Testis (tissue), 2 donors: ENCODE measurements at regions not wholly inside any gene's neighbourhood (a gene's known extent, or its start where the extent isn't known, plus 50 kb on each side); places are given as distances from the start of the nearest gene placed in this dataset.

Experiments
- POLR2A ChIP-seq: fragments of 450-650 bp; IDR thresholded peaks from one replicate; pipeline ENCODE4 v1.6.1; 2017; ENCODE audit warnings: antibody characterized with exemption, mild to moderate bottlenecking, moderate library complexity
- TF ChIP-seq, protein P1 (sequence below), 3 experiments: fragments of 450-650 bp in 2 of 3; fragments of 200-600 bp in 1 of 3; sonication (generic) in 1 of 3; IDR thresholded peaks; one replicate each; pipeline ENCODE4 v1.5.1; 2016 to 2019; ENCODE audit warnings: antibody characterized with exemption in 3 of 3, mild to moderate bottlenecking in 2 of 3, moderate library complexity in 1 of 3

DNA sequence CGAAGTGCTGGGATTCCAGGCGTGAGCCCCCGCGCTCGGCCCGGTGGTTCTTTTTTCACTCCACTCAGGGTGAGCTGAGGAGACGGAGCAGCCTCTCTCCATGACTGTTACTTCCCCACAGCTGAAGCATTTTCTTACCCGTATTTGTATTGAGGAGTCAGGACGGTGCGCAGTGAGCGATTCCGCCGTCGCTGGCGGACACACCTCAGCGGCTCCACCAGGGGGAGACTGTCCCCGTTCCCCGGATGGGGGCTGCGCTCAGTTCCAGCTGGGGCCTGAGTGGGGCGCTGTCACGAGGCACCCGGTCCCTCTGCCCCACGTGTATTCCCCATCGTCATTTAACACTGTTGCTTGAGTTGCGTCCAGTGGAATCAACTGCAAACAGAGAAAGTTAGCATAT, 844.0 kb upstream of the FRG1 start:
- TF ChIP-seq, protein P1, sequence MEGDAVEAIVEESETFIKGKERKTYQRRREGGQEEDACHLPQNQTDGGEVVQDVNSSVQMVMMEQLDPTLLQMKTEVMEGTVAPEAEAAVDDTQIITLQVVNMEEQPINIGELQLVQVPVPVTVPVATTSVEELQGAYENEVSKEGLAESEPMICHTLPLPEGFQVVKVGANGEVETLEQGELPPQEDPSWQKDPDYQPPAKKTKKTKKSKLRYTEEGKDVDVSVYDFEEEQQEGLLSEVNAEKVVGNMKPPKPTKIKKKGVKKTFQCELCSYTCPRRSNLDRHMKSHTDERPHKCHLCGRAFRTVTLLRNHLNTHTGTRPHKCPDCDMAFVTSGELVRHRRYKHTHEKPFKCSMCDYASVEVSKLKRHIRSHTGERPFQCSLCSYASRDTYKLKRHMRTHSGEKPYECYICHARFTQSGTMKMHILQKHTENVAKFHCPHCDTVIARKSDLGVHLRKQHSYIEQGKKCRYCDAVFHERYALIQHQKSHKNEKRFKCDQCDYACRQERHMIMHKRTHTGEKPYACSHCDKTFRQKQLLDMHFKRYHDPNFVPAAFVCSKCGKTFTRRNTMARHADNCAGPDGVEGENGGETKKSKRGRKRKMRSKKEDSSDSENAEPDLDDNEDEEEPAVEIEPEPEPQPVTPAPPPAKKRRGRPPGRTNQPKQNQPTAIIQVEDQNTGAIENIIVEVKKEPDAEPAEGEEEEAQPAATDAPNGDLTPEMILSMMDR (IDR thresholded peaks at IDR 0.05), result peak in 2 of 3 experiments; percentile 31 to 63
- no peak for TF ChIP-seq POLR2A
